OCI-LY3 (cell line): ENCODE measurements at regions not wholly inside any gene's neighbourhood (a gene's known extent, or its start where the extent isn't known, plus 50 kb on each side); places are given as distances from the start of the nearest gene placed in this dataset.

Source experiments
- H2AFZ ChIP-seq: fragments of 200-600, 300-600 bp; shearing (Covaris generic); 2 replicates; pipeline ENCODE4 v1.6.0; 2014; ENCODE audit warnings: antibody characterized with exemption, low read depth, low read length
- H3K27ac ChIP-seq: fragments of 200-600, 300-600 bp; sonication (generic); 2 replicates; pipeline ENCODE4 v1.5.1; 2014; ENCODE audit warnings: mild to moderate bottlenecking, low read length, moderate library complexity, mixed read lengths
- H3K27me3 ChIP-seq: fragments of 200-600, 300-600 bp; sonication (generic); 2 replicates; pipeline ENCODE4 v1.6.1; 2014; ENCODE audit warnings: low read depth, low read length, mixed read lengths
- H3K36me3 ChIP-seq: fragments of 200-600, 300-600 bp; sonication (generic); replicated peaks from 2 replicates; pipeline ENCODE3; 2014; ENCODE audit warnings: low read depth, low read length, mixed read lengths
- H3K4me1 ChIP-seq: fragments of 300-600, 200-600 bp; sonication (generic); 2 replicates; pipeline ENCODE4 v1.6.1; 2014; ENCODE audit warnings: low read length, mixed read lengths
- H3K4me2 ChIP-seq: fragments of 200-600, 300-600 bp; sonication (generic); 2 replicates; pipeline ENCODE4 v1.6.1; 2014; ENCODE audit warnings: low read length, mixed read lengths
- H3K4me3 ChIP-seq: fragments of 300-600, 200-600 bp; sonication (generic); 2 replicates; pipeline ENCODE4 v1.5.1; 2014; ENCODE audit warnings: antibody characterized with exemption, mild to moderate bottlenecking, low read length, moderate library complexity
- H3K79me2 ChIP-seq: fragments of 300-600, 200-600 bp; shearing (Covaris generic); 2 replicates; pipeline ENCODE4 v1.6.1; 2014; ENCODE audit warnings: mild to moderate bottlenecking, low read length, mixed read lengths
- H3K9ac ChIP-seq: fragments of 300-600, 200-600 bp; shearing (Covaris generic); 2 replicates; pipeline ENCODE4 v1.6.0; 2014; ENCODE audit warnings: mild to moderate bottlenecking, low read length, moderate library complexity
- H3K9me3 ChIP-seq: fragments of 200-600, 300-600 bp; shearing (Covaris generic); 2 replicates; pipeline ENCODE4 v1.6.1; 2014; ENCODE audit warnings: low read length, mixed read lengths; ENCODE audit not compliant: insufficient read depth
- H4K20me1 ChIP-seq: fragments of 200-600, 300-600 bp; sonication (generic); 2 replicates; pipeline ENCODE4 v1.6.1; 2016; ENCODE audit warnings: low read length, mixed read lengths; ENCODE audit not compliant: insufficient read depth
- CTCF ChIP-seq: fragments of 200-600, 300-600 bp; sonication (generic); IDR thresholded peaks from 2 replicates; pipeline ENCODE4 v1.5.1; 2014; ENCODE audit warnings: antibody characterized with exemption, low read length, low read depth
- EZH2phosphoT487 ChIP-seq: fragments of 200-600 bp; shearing (Covaris generic); IDR thresholded peaks from 2 replicates; pipeline ENCODE4 v1.6.1; 2018; ENCODE audit warnings: antibody characterized with exemption, mixed run types, low read depth

GRCh38 chr4:20391912-20392311, 140.2 kb downstream of the SLIT2 start:
- TF ChIP-seq CTCF (no peak), EZH2phosphoT487 (no peak)
- Histone ChIP-seq H3K4me1 (no peaks in the 10 kb centered on the region), H3K27me3 (no peaks in the 10 kb centered on the region), H4K20me1 (no peaks in the 10 kb centered on the region), H3K36me3 (no peaks in the 10 kb centered on the region), H3K79me2 (no peaks in the 10 kb centered on the region), H3K27ac (no peak overlapping the region), H3K9ac (no peak overlapping the region), H2AFZ (no peak overlapping the region), H3K4me2 (no peak overlapping the region), H3K4me3 (no peak overlapping the region), H3K9me3 (no peaks in the 10 kb centered on the region)

GRCh38 chr4:20393486-20394100, 141.9 kb downstream of the SLIT2 start:
- Histone ChIP-seq H3K27me3 (no peaks in the 10 kb centered on the region), H3K36me3 (no peaks in the 10 kb centered on the region), H3K79me2 (no peaks in the 10 kb centered on the region), H3K4me2 (no peak overlapping the region), H4K20me1 (no peaks in the 10 kb centered on the region), H3K9ac (no peak overlapping the region), H3K4me1 (no peaks in the 10 kb centered on the region), H3K9me3 (no peaks in the 10 kb centered on the region), H3K27ac (no peak overlapping the region), H3K4me3 (no peak overlapping the region), H2AFZ (no peak overlapping the region)
- TF ChIP-seq EZH2phosphoT487 (no peak), CTCF (no peak)

- no peaks in the 10 kb centered on the region for H3K9me3 ChIP-seq
- TF ChIP-seq CTCF (no peak), EZH2phosphoT487 (no peak)
- H3K4me3 ChIP-seq: no peak overlapping the region
- H3K4me2 ChIP-seq: no peak overlapping the region
- H2AFZ ChIP-seq: no peak overlapping the region
- H3K27me3 ChIP-seq: no peaks in the 10 kb centered on the region
- H3K4me1 ChIP-seq: no peaks in the 10 kb centered on the region
- H3K36me3 ChIP-seq: no peaks in the 10 kb centered on the region
- no peaks in the 10 kb centered on the region for H4K20me1 ChIP-seq
- H3K27ac ChIP-seq: no peak overlapping the region
- H3K9ac ChIP-seq: no peak overlapping the region
- H3K79me2 ChIP-seq: no peaks in the 10 kb centered on the region
These were observed 142.8 kb downstream of the SLIT2 start for GRCh38 chr4:20394512-20394911.

- Histone ChIP-seq H3K79me2 (no peaks in the 10 kb centered on the region), H3K4me1 (no peaks in the 10 kb centered on the region), H3K27me3 (no peaks in the 10 kb centered on the region), H4K20me1 (no peaks in the 10 kb centered on the region), H3K4me2 (no peak overlapping the region), H2AFZ (no peak overlapping the region), H3K9ac (no peak overlapping the region), H3K9me3 (no peaks in the 10 kb centered on the region), H3K36me3 (no peaks in the 10 kb centered on the region), H3K4me3 (no peak overlapping the region), H3K27ac (no peak overlapping the region)
- TF ChIP-seq CTCF (peak; percentile 74), EZH2phosphoT487 (no peak)
These were observed 143.6 kb downstream of the SLIT2 start for GRCh38 chr4:20395160-20395773.
